Neuron (in vitro differentiated cells): ENCODE measurements at regions not wholly inside any gene's neighbourhood (a gene's known extent, or its start where the extent isn't known, plus 50 kb on each side); places are given as distances from the start of the nearest gene placed in this dataset.

Experiments
- H2AFZ ChIP-seq: one replicate; pipeline ENCODE4 v1.6.1; 2013; ENCODE audit warnings: low read depth, mild to moderate bottlenecking, inconsistent platforms, low read length, moderate library complexity
- H3K27me3 ChIP-seq: one replicate; pipeline ENCODE4 v1.6.1; 2013; ENCODE audit warnings: low read length; ENCODE audit not compliant: insufficient read depth
- H3K36me3 ChIP-seq: one replicate; pipeline ENCODE4 v1.6.1; 2013; ENCODE audit warnings: low read length; ENCODE audit not compliant: insufficient read depth
- H3K4me1 ChIP-seq: one replicate; pipeline ENCODE4 v1.6.1; 2013; ENCODE audit warnings: low read length; ENCODE audit not compliant: insufficient read depth
- H3K4me3 ChIP-seq: 2 replicates; pipeline ENCODE4 v1.5.1; 2013; ENCODE audit warnings: mild to moderate bottlenecking, low read length, moderate library complexity
- H3K9me3 ChIP-seq: one replicate; pipeline ENCODE4 v1.6.1; 2013; ENCODE audit warnings: low read length

DNA sequence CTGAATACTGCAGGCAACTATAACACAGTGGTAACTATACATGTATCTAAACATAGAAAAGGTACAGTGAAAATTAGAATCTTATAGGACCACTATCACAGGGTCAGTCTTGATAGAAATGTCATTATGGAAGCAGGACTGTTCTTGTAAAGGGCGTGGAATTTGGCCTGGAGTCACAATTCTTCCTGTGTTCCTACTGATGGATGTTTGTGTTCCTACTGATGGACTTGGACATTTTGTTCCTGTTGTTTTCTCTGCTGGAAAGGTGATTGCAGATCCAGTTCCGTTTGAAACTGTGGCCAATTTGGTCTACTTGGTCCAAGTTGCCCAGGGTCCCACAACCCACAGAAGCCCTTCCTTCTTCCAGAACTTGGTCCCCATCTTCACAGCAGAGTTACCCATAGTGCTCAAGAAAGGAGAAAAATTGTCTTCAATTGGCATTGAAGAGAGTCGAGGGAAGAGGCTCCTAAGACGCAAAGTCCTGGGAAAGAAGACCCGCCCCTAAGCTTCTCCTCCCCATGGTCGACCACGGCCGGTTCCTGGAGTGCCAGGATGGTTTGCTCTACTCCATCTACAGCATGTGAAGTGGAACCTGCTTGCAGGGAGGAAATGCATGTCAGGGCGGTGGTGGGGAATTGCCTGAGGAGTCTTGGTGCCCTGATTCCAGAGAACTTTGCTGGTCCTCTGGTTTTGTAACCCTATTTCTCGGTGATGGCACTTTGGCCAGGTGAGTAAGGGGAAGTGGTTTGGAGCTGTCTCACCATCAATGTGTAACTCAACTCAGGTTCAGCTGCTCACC, 102.8 kb upstream of the RAB12 start:
- no peak overlapping the region for H3K4me3 ChIP-seq
- no peak overlapping the region for H2AFZ ChIP-seq
- no peaks in the 10 kb centered on the region for H3K9me3 ChIP-seq
- H3K36me3 ChIP-seq: no peaks in the 10 kb centered on the region
- H3K4me1 ChIP-seq: no peaks in the 10 kb centered on the region
- H3K27me3 ChIP-seq: no peaks in the 10 kb centered on the region

DNA sequence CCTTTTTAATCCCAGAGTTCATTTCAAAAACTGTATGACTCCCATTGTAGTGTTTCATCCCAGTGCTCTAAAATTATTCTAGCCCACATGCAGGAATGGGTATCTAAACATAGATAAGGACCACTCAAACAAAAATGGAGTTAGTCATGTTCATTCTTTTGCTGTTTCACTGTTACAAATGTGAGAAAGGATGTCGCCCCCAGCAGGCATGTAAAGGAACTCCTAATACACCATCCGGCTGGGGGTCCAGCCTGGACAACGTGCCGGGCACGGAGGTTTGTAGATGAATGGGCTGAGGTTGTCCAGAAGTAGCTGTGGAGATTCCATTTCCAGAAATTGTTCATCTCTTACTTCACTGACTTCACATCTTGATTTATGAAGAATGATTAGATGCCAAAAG, 101.9 kb upstream of the RAB12 start:
- H3K4me3 ChIP-seq: no peak overlapping the region
- H3K4me1 ChIP-seq: no peaks in the 10 kb centered on the region
- no peaks in the 10 kb centered on the region for H3K36me3 ChIP-seq
- no peaks in the 10 kb centered on the region for H3K27me3 ChIP-seq
- no peak overlapping the region for H2AFZ ChIP-seq
- H3K9me3 ChIP-seq: no peaks in the 10 kb centered on the region

DNA sequence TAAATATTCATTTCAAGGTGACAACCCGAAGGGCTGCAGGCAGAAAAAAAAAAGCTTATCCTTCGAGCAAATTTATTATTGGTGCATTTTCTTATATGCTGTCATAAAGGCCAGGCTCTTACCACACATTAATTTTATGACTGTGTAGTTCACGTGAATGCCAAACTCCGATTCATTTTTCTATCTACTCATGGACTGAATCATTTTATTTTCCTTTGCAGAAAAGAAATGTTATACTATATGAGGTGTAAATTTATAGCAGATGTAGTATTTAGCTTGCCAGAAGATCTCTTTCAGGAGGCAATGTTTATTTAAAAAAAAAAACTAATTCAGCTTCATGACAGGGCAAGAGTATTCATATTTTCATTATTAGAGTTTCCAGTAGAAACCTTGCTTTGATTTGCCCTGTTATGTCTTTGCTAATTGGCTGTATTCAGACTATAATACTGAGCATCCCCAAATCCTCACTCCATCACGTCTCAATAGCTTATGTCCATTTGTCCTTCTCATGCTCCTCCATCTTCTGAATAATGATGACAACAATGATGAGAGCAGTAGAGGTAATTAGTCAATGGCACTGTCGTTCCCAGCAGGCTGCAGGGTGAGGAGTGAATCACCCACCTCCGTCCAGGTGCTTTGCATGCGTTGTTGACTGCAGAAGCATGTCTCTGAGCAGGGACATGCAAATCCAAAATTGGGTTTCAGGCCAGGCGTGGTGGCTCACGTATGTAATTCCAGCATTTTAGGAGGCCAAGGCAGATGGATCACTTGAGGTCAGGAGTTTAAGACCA, 101.1 kb upstream of the RAB12 start:
- H3K27me3 ChIP-seq: no peaks in the 10 kb centered on the region
- no peaks in the 10 kb centered on the region for H3K4me1 ChIP-seq
- no peak overlapping the region for H3K4me3 ChIP-seq
- no peaks in the 10 kb centered on the region for H3K9me3 ChIP-seq
- no peaks in the 10 kb centered on the region for H3K36me3 ChIP-seq
- H2AFZ ChIP-seq: no peak overlapping the region

DNA sequence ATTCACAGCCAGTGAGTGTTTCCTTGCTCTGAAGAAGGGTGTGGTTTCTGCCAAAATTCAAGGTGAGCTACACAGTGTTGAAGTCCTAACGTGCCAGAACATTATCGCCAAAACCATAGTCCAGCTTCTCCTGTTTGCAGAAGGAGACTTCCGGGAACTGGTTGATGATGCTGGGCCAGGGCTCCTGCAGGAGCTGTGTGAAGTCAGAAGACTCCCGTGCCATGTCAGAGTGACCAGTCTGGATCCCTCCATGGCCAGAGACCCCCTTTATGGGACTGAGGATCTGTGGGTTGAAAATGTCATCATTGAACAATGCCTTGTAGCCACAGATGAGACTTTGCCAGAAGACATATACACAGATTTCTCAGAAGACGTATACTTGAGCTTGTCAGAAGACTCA, 96.0 kb upstream of the RAB12 start:
- Histone ChIP-seq H2AFZ (no peak overlapping the region), H3K27me3 (no peaks in the 10 kb centered on the region), H3K36me3 (no peaks in the 10 kb centered on the region), H3K4me1 (no peaks in the 10 kb centered on the region), H3K4me3 (no peak overlapping the region), H3K9me3 (no peaks in the 10 kb centered on the region)

DNA sequence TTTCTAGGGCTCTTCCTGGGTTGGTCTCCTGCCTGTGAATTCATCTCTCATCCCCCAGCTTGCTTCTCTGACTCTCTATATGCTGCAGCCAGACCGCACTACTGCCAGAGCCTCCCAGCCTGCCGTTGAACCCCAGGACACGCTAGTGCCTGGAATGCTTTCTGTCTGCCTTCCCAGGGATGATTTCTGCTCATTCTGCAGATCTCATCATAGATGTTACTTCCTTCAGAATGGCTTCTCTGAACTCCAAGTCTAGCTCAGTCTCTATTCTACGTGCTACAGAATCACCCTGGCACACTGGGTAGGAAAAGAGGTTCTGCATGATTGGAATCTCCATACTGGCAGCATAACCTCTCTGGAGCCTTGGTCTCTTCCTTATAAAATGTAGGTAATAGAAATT, 94.8 kb upstream of the RAB12 start:
- H2AFZ ChIP-seq: no peak overlapping the region
- no peaks in the 10 kb centered on the region for H3K9me3 ChIP-seq
- no peaks in the 10 kb centered on the region for H3K36me3 ChIP-seq
- H3K27me3 ChIP-seq: no peaks in the 10 kb centered on the region
- no peak overlapping the region for H3K4me3 ChIP-seq
- H3K4me1 ChIP-seq: no peaks in the 10 kb centered on the region

DNA sequence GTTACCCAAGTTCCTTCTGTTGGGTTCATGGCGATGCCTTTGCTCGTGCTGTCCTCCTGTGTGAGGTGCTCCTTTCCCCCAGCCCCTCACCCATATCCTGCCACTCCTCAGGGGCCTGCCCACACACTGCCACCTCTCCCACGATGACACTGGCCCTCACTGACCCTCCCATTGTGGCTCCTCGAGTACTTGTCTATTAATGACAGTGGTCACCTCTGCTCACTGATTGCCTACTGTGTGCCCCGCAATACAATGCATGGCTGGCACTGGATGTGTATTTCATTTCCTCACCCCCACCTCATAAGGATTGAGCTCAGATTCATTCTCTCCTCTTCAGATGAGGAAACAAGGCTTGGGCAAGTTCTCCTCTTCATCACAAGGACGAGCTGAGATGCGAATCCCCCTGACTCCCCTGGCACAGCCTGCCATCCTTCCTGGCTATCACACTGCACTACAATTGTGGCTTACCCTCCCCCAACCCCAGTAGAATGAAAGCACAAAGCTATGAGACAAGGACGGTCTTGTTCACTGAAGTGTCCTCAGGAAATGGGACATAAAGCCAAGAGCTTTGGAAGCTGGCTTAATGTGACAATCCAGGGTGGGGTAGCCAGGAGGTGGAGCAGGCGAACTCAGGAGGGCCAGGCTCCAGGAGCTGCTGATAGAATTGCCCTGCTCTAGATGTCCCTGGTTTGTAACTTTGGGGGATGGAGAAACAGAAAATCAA, 93.9 kb upstream of the RAB12 start:
- Histone ChIP-seq H2AFZ (no peak overlapping the region), H3K9me3 (no peaks in the 10 kb centered on the region), H3K27me3 (no peaks in the 10 kb centered on the region), H3K36me3 (no peaks in the 10 kb centered on the region), H3K4me1 (no peaks in the 10 kb centered on the region), H3K4me3 (no peak overlapping the region)

DNA sequence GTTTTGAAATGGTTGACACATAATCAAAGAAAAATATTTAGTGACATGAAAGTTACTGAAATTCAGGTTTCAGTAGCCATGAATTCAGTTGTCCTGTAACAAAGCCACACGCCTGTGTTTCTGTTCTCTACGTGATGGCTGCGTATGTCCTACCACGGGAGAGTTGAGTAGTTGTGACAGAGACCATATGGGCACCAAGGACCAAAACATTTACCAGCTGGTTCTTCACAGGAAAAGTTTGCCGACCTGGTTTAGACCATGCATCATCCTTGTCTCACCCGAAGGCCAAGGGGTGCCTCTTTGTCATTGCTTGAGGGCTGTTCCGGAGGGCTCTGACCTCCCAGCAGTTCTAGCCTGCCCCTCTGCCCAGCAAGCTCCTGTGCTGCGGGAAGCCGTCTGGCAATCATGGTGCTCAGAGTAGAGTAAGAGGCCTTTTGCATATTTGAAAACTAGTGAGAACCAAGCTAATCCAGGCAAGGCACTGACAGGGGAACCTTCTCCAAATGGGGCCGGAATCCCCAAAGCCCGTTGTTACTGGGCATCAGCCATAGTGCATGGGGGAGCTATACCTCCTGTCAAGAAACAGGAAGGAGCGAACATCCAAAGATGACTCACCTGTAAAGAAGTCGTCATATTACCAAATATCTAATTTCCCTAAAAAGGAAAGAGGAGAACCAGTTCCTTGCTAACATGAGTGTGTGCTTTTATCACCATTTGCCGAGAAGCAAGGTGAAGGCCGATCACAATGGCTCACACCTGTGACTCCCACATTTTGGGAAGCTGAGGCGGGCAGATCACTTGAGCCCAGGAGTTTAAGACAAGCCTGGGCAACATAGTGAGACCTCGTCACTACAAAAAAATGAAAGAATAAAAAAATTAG, 92.6 kb upstream of the RAB12 start:
- no peaks in the 10 kb centered on the region for H3K4me1 ChIP-seq
- H3K9me3 ChIP-seq: no peaks in the 10 kb centered on the region
- H3K36me3 ChIP-seq: no peaks in the 10 kb centered on the region
- no peak overlapping the region for H3K4me3 ChIP-seq
- H2AFZ ChIP-seq: no peak overlapping the region
- H3K27me3 ChIP-seq: no peaks in the 10 kb centered on the region

DNA sequence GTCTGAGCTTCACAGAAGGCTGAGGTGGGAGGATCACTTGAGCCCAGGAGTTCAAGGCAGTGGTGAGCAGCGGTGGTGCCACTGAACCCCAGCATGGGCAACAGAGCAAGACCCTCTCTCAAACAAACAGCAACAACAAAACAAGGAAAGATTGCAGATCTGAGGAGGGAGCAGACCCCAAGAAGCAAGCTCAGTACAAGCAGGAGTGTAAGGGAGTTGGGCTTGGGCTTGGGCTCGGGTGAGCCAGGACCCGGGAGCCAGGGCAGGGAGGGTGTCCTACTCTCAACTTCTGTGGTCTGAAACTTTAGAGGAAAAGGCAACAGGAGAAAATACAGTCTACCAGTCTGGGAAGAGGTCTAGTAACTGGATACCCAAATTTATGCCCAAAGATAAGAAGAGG, 92.0 kb upstream of the RAB12 start:
- Histone ChIP-seq H3K4me3 (no peak overlapping the region), H3K27me3 (no peaks in the 10 kb centered on the region), H2AFZ (no peak overlapping the region), H3K9me3 (no peaks in the 10 kb centered on the region), H3K36me3 (no peaks in the 10 kb centered on the region), H3K4me1 (no peaks in the 10 kb centered on the region)

DNA sequence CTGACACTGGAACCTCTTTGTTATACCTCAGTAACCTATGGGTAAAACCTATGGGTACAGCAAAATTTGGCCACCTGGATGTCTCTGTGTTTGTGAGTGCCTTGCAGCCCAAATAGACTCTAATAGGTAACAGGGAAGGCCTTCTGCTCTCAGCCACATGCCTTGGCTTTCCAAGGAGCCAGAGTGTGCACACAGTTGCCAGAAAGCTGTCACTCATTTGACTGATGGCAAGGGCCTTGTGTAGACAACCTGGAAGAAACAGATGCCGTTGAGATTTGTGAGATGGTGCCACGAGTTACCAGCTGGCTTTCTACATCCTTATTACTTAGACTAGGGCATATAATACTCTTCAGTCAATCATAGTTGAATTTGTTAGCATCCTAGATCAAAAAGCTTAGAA, 90.1 kb upstream of the RAB12 start:
- H3K4me3 ChIP-seq: no peak overlapping the region
- H2AFZ ChIP-seq: no peak overlapping the region
- no peaks in the 10 kb centered on the region for H3K27me3 ChIP-seq

DNA sequence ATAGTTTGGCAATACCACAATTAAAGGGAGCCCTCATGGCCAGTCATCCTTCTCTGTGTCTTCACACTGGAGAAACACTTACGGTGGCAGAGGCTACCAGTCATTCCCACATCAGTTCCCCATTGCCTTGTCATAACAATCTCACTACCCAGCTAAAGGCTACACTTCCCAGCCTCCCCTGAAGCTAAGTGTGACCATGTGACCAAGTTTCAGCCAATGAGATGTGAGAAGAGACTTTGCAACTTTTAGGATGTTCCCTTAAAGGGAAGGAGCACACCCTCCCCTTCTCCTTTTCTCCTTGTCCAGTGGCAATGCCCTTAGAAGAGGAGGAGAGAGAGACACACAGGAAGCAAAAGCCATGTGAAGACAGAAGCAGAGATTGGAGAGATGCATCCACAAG, 89.0 kb upstream of the RAB12 start:
- no peak overlapping the region for H2AFZ ChIP-seq
- no peaks in the 10 kb centered on the region for H3K27me3 ChIP-seq

More for the DNA sequence above, 90.1 kb upstream of the RAB12 start:
- Histone ChIP-seq H3K36me3 (no peaks in the 10 kb centered on the region), H3K9me3 (no peaks in the 10 kb centered on the region), H3K4me1 (no peaks in the 10 kb centered on the region)

DNA sequence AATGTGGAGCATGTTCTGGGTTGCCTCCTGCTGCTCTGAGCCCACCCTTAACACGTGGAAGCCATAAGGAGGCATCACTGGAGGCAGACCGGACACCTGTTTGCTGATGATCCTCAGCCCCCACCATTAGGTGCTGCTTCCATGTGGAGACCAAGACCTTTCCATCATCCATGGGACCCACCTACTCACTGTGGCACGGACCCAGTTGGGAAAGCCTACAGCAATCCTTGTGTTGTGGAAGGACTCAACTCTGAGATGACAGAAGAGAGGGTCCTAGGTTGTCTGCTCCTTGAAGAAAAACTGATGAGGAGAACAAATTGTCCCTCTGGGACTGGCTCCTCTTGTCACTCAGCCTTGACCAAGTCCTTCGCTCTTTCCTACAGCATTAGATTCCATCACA, 86.5 kb upstream of the RAB12 start:
- Histone ChIP-seq H3K27me3 (no peaks in the 10 kb centered on the region), H3K4me3 (no peak overlapping the region), H2AFZ (no peak overlapping the region), H3K9me3 (no peaks in the 10 kb centered on the region), H3K36me3 (no peaks in the 10 kb centered on the region), H3K4me1 (no peaks in the 10 kb centered on the region)

More for the DNA sequence above, 89.0 kb upstream of the RAB12 start:
- H3K9me3 ChIP-seq: no peaks in the 10 kb centered on the region
- H3K4me1 ChIP-seq: no peaks in the 10 kb centered on the region
- H3K4me3 ChIP-seq: no peak overlapping the region
- no peaks in the 10 kb centered on the region for H3K36me3 ChIP-seq

DNA sequence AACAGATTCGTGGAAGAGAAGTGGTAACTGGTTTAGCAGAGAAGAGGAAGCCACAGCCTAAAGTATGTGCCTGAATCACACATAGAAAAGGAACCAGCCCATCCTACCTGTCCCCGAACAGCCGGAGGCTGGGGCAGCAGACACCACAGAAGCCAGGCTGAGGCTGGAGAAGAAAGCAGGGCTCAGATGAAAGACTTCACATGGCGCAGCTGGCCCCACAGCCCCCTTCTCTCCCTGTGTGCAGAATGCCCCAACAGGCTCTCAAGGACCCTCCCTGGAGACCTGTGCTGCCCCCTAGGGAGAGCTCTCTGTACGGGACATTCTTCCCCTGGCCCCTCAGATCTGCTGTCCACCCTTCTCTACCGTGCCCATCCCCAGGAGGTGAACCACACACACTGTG, 83.5 kb upstream of the RAB12 start:
- H3K4me1 ChIP-seq: no peaks in the 10 kb centered on the region
- no peaks in the 10 kb centered on the region for H3K36me3 ChIP-seq
- H3K4me3 ChIP-seq: no peak overlapping the region
- H3K9me3 ChIP-seq: no peaks in the 10 kb centered on the region
- no peak overlapping the region for H2AFZ ChIP-seq
- no peaks in the 10 kb centered on the region for H3K27me3 ChIP-seq
